ENCODE measurements at regions not wholly inside any gene's neighbourhood (a gene's known extent, or its start where the extent isn't known, plus 50 kb on each side); places are given as distances from the start of the nearest gene placed in this dataset.
"Not testable (repeated sequence)": the region's sequence is repeated elsewhere in the genome, so short reads cannot be mapped to it uniquely, and the experiment has no call there.

- not testable (repeated sequence) for DNase-seq (ENCODE audit: low read depth)
Observed at GRCh38 chr14:105621479-105622328, 95.3 kb downstream of the TMEM121 start.

- DNase-seq (ENCODE audit: low read depth) = no peak
Observed at GRCh38 chr14:105622329-105622955, 96.1 kb downstream of the TMEM121 start.

GRCh38 chr14:105623178-105623577 is 96.8 kb downstream of the TMEM121 start:
- not testable (repeated sequence) for DNase-seq (ENCODE audit: low read depth)

- DNase-seq (ENCODE audit: low read depth) = not testable (repeated sequence)
Observed at GRCh38 chr14:105624346-105624745, 98.0 kb downstream of the TMEM121 start.

- DNase-seq (ENCODE audit: low read depth) = not testable (repeated sequence)
Observed at GRCh38 chr14:105624749-105625434, 98.5 kb downstream of the TMEM121 start.

GRCh38 chr14:105625448-105625847 is 99.1 kb downstream of the TMEM121 start:
- DNase-seq (ENCODE audit: low read depth) = not testable (repeated sequence)

- DNase-seq (ENCODE audit: low read depth) = not testable (repeated sequence)
Observed at GRCh38 chr14:105626111-105626510, 99.7 kb downstream of the TMEM121 start.

- DNase-seq (ENCODE audit: low read depth) = not testable (repeated sequence)
Observed at GRCh38 chr14:105626651-105627050, 100.3 kb downstream of the TMEM121 start.

GRCh38 chr14:105627287-105627686 is 100.9 kb downstream of the TMEM121 start:
- not testable (repeated sequence) for DNase-seq (ENCODE audit: low read depth)

GRCh38 chr14:105627701-105628100 is 101.3 kb downstream of the TMEM121 start:
- no peak for DNase-seq (ENCODE audit: low read depth)

GRCh38 chr14:105628126-105628525 is 101.7 kb downstream of the TMEM121 start:
- not testable (repeated sequence) for DNase-seq (ENCODE audit: low read depth)

- DNase-seq (ENCODE audit: low read depth) = not testable (repeated sequence)
Observed at GRCh38 chr14:105628531-105629067, 102.2 kb downstream of the TMEM121 start.

GRCh38 chr14:105629091-105629885 is 102.9 kb downstream of the TMEM121 start:
- not testable (repeated sequence) for DNase-seq (ENCODE audit: low read depth)

GRCh38 chr14:105629886-105630215 is 103.5 kb downstream of the TMEM121 start:
- DNase-seq (ENCODE audit: low read depth) = no peak

GRCh38 chr14:105630293-105630934 is 104.0 kb downstream of the TMEM121 start:
- DNase-seq (ENCODE audit: low read depth) = not testable (repeated sequence)

- not testable (repeated sequence) for DNase-seq (ENCODE audit: low read depth)
Observed at GRCh38 chr14:105630935-105631779, 104.8 kb downstream of the TMEM121 start.

- DNase-seq (ENCODE audit: low read depth) = no peak
Observed at GRCh38 chr14:105632010-105632409, 105.6 kb downstream of the TMEM121 start.

- not testable (repeated sequence) for DNase-seq (ENCODE audit: low read depth)
Observed at GRCh38 chr14:105633596-105633995, 107.2 kb downstream of the TMEM121 start.

GRCh38 chr14:105635560-105635959 is 109.2 kb downstream of the TMEM121 start:
- no peak for DNase-seq (ENCODE audit: low read depth)

GRCh38 chr14:105636021-105636420 is 109.6 kb downstream of the TMEM121 start:
- DNase-seq (ENCODE audit: low read depth) = not testable (repeated sequence)
